22Rv1 (cell line): ENCODE measurements at regions not wholly inside any gene's neighbourhood (a gene's known extent, or its start where the extent isn't known, plus 50 kb on each side); places are given as distances from the start of the nearest gene placed in this dataset.

Source experiments
- H3K27ac ChIP-seq: fragments of 450-650 bp; 2 replicates; pipeline ENCODE4 v1.5.1; 2017
- ZFX ChIP-seq: fragments of 450-650 bp; IDR thresholded peaks from 2 replicates; pipeline ENCODE4 v1.6.1; 2017; ENCODE audit warnings: antibody characterized with exemption, borderline replicate concordance
- TF ChIP-seq, protein P1 (sequence below): fragments of 450-650 bp; IDR thresholded peaks from 2 replicates; pipeline ENCODE4 v1.5.1; 2017; ENCODE audit warnings: mild to moderate bottlenecking

DNA sequence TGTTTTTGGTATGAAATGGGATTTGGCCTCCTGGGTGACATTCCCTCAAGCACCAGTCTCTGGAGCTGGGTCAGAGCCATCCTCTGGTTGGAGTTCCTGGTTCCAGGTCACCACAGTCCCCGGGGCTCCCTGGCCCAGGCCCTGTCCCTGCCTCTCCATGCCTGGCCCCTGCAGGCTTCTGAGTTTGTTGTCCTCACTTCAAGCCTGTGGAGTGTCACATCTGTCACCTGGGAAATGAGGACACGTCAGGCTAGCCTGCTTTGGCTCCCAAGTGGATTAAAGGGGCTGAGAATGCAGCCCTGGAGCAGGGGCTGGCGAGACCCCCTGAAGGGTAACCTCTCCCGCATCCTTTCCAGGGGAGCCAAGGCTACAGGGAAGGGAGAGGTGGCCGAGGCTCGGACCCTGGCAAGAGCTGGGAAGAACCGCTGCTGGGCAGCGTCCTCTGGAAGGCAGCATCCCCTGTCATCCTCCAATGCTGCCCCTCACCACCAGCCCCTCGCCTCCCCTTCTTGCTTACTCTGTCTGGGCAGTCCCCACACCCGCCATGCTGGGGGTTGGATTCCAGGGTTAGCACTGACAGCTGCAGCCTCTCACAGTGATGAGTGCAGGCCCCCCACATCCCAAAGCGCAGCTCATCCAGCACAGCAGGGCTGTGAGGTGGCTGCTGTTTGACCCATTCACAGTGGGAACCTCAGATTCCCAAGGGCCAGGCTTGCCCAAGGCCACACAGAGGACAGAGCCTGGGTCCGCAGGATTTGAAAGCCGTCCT is 75.5 kb upstream of the IQSEC1 start:
- TF ChIP-seq, protein P1, sequence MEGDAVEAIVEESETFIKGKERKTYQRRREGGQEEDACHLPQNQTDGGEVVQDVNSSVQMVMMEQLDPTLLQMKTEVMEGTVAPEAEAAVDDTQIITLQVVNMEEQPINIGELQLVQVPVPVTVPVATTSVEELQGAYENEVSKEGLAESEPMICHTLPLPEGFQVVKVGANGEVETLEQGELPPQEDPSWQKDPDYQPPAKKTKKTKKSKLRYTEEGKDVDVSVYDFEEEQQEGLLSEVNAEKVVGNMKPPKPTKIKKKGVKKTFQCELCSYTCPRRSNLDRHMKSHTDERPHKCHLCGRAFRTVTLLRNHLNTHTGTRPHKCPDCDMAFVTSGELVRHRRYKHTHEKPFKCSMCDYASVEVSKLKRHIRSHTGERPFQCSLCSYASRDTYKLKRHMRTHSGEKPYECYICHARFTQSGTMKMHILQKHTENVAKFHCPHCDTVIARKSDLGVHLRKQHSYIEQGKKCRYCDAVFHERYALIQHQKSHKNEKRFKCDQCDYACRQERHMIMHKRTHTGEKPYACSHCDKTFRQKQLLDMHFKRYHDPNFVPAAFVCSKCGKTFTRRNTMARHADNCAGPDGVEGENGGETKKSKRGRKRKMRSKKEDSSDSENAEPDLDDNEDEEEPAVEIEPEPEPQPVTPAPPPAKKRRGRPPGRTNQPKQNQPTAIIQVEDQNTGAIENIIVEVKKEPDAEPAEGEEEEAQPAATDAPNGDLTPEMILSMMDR: no peak
- no peak for TF ChIP-seq ZFX
- no peak overlapping the region for H3K27ac ChIP-seq

DNA sequence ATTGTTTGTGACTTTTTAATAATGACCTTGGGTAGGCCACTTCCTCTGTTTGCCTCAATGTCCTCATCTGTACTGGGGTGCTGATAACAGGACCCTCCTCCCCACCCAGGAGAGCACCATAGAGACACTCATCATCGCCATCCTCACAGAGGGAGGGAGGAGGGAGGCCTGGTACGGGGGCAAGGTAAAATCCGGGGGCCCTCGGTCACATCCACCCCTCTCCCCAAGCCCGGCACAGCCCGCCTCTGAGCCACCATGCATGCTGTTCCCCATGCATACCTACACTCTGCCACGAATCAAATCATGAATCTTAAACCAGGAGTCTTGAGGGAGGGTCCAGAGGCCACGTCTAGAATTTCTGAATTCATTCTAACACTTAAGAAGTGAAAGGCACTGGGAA is 74.9 kb upstream of the IQSEC1 start:
- no peak overlapping the region for H3K27ac ChIP-seq
- TF ChIP-seq, protein P1: no peak
- no peak for TF ChIP-seq ZFX

DNA sequence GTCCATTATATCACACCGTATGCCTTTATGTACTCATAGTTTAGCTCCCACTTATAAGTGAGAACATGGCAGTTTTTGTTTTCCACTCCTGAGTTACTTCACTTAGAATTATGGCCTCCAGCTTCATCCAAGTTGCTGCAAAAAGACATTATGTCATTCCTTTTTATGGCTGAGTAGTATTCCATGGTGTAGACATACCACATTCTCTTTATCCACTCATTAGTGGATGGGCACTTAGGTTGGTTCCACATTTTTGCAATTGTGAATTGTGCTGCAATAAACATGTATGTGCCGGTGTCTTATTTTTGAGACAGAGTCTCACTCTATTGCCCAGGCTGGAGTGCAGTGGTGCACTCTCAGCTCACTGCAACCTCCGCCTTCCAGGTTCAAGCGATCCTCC is 74.1 kb upstream of the IQSEC1 start:
- H3K27ac ChIP-seq: no peak overlapping the region
- TF ChIP-seq, protein P1: no peak
- TF ChIP-seq ZFX: no peak

DNA sequence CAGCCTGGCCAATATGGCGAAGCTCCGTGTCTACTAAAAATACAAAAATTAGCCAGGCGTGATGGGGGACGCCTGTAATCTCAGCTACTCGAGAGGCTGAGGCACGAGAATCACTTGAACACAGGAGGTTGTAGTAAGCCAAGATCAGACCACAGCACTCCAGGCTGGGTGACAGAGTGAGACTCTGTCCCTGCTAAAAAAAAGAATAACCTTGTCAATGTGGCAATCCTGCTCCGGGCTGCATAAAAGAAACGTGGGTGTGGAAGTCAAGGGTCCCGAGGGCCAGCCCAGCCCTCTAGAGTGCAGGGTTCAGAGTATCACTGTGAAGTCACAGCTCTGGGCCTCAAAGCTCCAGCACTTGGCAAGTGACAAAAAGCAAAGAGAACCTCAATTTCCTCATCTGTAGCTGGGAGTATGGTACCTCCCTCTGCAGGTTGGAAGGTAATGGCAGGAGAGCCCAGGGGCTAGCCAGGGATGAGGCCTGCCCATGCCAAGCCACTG is 73.5 kb upstream of the IQSEC1 start:
- H3K27ac ChIP-seq: no peak overlapping the region
- TF ChIP-seq ZFX: no peak
- TF ChIP-seq, protein P1: no peak

DNA sequence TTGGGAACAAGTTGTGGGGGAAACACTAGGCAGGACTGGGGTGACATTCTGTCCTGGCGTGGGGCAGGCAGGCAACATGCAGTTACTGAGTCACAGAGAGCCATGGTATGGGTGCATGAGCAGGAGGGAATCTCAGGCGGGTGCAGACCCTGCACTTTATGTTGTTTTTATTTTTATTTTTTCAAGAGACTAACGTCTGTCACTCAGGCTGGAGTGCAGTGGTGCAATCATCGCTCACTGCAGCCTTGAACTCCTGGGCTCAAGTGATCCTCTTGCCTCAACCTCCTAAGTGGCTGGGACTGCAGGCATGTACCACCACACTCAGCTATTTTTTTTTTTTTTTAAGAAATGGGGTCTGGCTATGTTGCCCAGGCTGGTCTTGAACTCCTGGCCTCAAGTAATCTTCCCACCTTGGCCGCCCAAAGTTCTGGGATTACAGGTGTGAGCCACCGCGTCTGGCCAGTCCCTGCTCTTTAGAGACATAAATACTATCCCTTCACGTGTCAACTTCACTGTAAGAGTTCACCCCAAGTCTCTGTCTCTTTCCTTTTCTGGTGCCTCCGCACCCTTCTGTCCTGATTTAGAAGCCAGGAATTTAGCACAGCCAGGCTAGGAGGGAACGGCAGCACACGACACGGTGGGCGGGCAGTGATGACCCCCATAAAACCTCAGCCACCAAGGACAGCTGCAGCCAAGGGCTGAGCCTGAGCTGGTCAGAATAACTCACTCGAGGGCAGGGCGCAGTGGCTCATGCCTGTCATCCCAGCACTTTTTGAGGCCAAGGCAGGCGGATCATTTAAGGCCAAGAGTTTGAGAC is 72.8 kb upstream of the IQSEC1 start:
- TF ChIP-seq, protein P1: no peak
- no peak for TF ChIP-seq ZFX
- no peak overlapping the region for H3K27ac ChIP-seq

DNA sequence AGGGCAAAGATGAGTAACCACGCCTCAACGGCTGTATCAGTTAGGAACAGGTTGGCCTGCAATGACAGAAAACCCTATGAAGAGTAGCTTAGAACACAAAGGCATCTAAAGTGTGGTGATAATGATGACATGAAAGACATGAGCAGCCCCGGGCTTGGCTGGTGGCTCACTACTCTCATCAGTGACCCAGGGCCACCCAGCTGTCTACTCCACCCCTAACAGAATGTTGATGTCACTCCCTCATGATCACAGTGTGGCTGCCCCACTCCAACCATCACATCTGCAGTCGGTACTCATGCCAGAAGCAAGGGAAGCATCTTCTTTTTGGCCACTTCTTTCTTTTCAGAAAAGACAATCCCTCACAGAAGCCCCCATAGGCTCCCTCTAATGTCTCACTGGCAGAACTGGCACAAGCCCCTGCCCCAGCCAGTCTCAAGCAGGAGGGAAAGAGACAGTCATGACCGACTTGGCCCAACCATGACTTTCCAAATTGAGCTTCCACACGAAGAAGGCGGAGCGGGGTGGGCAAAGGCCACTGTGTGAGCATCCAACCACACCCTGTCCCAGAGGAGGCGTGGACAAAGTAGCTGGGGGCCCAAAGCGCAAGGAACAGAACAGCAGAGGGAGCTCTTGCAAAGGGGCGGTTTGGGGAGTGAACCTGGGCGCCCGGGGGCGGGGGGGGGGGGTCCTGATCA is 72.0 kb upstream of the IQSEC1 start:
- TF ChIP-seq, protein P1: peak; percentile 32
- no peak for TF ChIP-seq ZFX
- H3K27ac ChIP-seq: no peak overlapping the region
